Progenitor cell of endocrine pancreas (in vitro differentiated cells): ENCODE measurements at regions not wholly inside any gene's neighbourhood (a gene's known extent, or its start where the extent isn't known, plus 50 kb on each side); places are given as distances from the start of the nearest gene placed in this dataset.

Source experiments
- DNase-seq: peaks from one replicate; pipeline ENCODE4 v3.0.0; 2021; ENCODE audit warnings: low spot score; ENCODE audit not compliant: unreplicated experiment
- H3K27ac Mint-ChIP-seq: 2 replicates; pipeline ENCODE4 v1.8.0; 2021; ENCODE audit warnings: mild to moderate bottlenecking, moderate library complexity, mixed read lengths
- H3K27me3 Mint-ChIP-seq: 2 replicates; pipeline ENCODE4 v1.8.0; 2021; ENCODE audit warnings: mixed read lengths
- H3K36me3 Mint-ChIP-seq: 2 replicates; pipeline ENCODE4 v1.8.0; 2022; ENCODE audit warnings: mixed read lengths; ENCODE audit not compliant: insufficient read depth
- H3K4me1 Mint-ChIP-seq: 2 replicates; pipeline ENCODE4 v1.8.0; 2021; ENCODE audit warnings: low read depth, mixed read lengths
- H3K4me3 Mint-ChIP-seq: 2 replicates; pipeline ENCODE4 v1.8.0; 2021; ENCODE audit warnings: low read depth, mild to moderate bottlenecking, moderate library complexity, mixed read lengths
- H3K9me3 Mint-ChIP-seq: 2 replicates; pipeline ENCODE4 v1.8.0; 2021; ENCODE audit warnings: low read depth, mixed read lengths
- TF ChIP-seq, protein P1 (sequence below): fragments of 200-600 bp; sonication (generic); IDR thresholded peaks from one replicate; pipeline ENCODE4 v1.5.0; 2021; ENCODE audit warnings: antibody characterized with exemption, mild to moderate bottlenecking; ENCODE audit not compliant: unreplicated experiment

DNA sequence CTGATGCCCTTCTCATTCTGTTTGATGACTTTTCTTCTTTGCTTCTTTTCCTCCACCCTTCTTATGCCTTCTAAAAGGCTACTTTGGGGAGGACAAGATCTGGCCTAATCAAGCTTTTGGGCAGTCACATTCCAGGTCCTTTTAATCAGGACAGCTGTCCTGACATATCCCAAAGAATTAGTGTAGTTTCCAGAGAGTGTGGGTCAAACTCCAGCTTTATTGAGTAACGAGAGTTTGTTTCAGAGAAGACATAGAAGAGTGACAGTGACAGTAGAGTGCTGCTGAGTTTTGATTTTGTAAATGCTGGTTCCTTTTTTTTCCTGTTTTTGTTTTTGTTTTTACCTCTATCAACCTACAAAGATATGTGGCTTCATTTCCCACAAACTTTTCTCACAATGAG lies 158.4 kb upstream of the SESN3 start:
- H3K4me1 Mint-ChIP-seq, result no peaks in the 10 kb centered on the region
- no peak overlapping the region for H3K27ac Mint-ChIP-seq
- TF ChIP-seq, protein P1, sequence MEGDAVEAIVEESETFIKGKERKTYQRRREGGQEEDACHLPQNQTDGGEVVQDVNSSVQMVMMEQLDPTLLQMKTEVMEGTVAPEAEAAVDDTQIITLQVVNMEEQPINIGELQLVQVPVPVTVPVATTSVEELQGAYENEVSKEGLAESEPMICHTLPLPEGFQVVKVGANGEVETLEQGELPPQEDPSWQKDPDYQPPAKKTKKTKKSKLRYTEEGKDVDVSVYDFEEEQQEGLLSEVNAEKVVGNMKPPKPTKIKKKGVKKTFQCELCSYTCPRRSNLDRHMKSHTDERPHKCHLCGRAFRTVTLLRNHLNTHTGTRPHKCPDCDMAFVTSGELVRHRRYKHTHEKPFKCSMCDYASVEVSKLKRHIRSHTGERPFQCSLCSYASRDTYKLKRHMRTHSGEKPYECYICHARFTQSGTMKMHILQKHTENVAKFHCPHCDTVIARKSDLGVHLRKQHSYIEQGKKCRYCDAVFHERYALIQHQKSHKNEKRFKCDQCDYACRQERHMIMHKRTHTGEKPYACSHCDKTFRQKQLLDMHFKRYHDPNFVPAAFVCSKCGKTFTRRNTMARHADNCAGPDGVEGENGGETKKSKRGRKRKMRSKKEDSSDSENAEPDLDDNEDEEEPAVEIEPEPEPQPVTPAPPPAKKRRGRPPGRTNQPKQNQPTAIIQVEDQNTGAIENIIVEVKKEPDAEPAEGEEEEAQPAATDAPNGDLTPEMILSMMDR, result no peak
- no peaks in the 10 kb centered on the region for H3K36me3 Mint-ChIP-seq
- no peak overlapping the region for H3K4me3 Mint-ChIP-seq
- peaks cover 10% of the 10 kb centered on the region for H3K27me3 Mint-ChIP-seq
- no peaks in the 10 kb centered on the region for H3K9me3 Mint-ChIP-seq
- DNase-seq, result no peak

- Mint-ChIP-seq H3K9me3 (no peaks in the 10 kb centered on the region), H3K27me3 (peaks cover 14% of the 10 kb centered on the region), H3K4me3 (no peak overlapping the region), H3K36me3 (no peaks in the 10 kb centered on the region), H3K4me1 (no peaks in the 10 kb centered on the region), H3K27ac (no peak overlapping the region)
- TF ChIP-seq, protein P1, result no peak
- no peak for DNase-seq
These were observed 157.1 kb upstream of the SESN3 start for GRCh38 chr11:95388086-95388485.

DNA sequence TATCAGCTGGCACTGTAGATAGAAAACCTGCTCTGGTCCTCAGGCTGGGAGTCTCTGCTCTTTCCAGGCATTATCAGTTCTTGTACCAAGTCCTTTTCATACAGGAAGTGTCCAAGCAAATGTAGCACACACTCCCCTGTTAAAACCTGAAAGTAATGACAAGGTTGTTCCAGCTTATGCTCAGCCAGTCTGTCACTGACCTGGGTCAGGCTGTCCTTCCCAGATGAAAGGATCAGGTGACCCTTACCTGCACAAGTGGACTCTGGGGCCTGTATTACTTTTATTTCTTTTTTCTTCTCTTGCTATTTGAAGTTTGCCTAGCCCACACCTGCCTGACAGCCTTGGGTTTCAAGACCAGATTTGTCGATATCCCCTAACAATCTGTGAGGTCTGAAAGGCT lies 156.3 kb upstream of the SESN3 start:
- no peak overlapping the region for H3K4me3 Mint-ChIP-seq
- H3K9me3 Mint-ChIP-seq, result no peaks in the 10 kb centered on the region
- no peaks in the 10 kb centered on the region for H3K36me3 Mint-ChIP-seq
- no peak overlapping the region for H3K27ac Mint-ChIP-seq
- H3K4me1 Mint-ChIP-seq, result no peaks in the 10 kb centered on the region
- no peak for DNase-seq
- TF ChIP-seq, protein P1, result no peak
- peaks cover 14% of the 10 kb centered on the region for H3K27me3 Mint-ChIP-seq

DNA sequence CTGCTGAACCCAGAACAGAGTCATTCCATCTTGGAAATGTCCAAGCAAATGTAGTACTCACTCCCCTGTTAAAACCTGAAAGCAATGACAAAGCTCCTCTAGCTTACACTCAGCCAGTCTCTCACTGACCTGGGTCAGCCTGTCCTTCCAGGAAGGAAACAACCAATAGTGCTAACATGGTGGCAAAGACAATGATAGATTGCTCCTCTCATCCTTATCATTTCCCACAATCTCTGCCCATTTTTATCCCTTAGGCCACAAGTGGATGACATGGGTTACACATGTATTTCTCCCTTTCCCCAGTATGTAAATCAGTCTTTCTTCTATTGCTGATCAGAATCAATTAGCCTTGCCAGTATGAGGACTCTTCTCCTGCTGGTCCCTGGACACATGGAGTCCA lies 154.6 kb upstream of the SESN3 start:
- no peak for DNase-seq
- Mint-ChIP-seq H3K4me3 (no peak overlapping the region), H3K27me3 (peaks cover 14% of the 10 kb centered on the region), H3K27ac (no peak overlapping the region), H3K9me3 (no peaks in the 10 kb centered on the region), H3K36me3 (no peaks in the 10 kb centered on the region), H3K4me1 (no peaks in the 10 kb centered on the region)
- TF ChIP-seq, protein P1, result no peak

DNA sequence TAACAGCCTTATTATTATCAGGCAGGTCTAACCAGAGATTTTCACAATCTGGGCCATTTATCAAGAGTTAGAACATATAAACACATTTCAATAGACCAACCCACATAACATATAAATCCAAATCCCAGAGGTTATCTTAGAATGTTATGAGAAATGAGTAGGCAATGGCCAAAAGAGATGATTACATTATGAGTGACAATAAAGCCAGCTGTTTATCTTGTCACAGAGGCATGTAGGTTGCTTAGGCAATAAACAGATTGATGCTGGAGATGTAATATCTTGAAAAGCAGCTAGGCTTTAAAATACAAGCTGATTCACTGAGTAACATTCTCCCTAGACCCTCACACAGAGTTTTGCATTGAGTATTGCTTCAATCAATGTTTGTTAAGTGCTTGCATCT lies 148.5 kb upstream of the SESN3 start:
- DNase-seq, result no peak
- H3K27ac Mint-ChIP-seq, result no peak overlapping the region

More for the DNA sequence above, 148.5 kb upstream of the SESN3 start:
- Mint-ChIP-seq H3K27me3 (peaks cover 4% of the 10 kb centered on the region), H3K4me1 (peaks cover 3% of the 10 kb centered on the region), H3K4me3 (no peak overlapping the region), H3K36me3 (no peaks in the 10 kb centered on the region), H3K9me3 (no peaks in the 10 kb centered on the region)
- TF ChIP-seq, protein P1, result no peak
